ENCODE measurements at regions not wholly inside any gene's neighbourhood (a gene's known extent, or its start where the extent isn't known, plus 50 kb on each side); places are given as distances from the start of the nearest gene placed in this dataset.
A peak's percentile ranks its signal among the peaks of the same experiment; 100 is the strongest.

DNA sequence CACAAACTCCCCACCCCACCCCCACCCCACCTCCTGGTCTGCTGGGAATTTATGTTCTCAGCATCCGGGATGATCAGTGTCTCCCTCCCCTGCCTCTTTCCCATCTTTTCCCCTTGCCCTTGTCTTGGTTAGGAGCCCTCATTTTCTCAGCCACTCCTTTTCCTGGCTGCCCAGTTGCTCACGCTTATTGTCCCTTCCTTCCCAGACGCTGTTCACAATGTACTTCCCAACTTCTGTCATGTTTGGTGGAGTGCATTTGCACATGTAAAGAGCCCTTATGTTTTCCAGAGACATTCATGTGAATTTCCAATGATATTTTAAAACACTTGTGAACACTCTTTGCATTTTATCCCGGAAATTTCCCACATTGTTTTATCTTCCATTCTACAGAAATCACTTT, 192.1 kb downstream of the RHOU start:
- DNase-seq (ENCODE audit: missing footprints) (no peak), ATAC-seq (no peak)
- intact Hi-C loops (cut with DNase I): no loop called here

DNA sequence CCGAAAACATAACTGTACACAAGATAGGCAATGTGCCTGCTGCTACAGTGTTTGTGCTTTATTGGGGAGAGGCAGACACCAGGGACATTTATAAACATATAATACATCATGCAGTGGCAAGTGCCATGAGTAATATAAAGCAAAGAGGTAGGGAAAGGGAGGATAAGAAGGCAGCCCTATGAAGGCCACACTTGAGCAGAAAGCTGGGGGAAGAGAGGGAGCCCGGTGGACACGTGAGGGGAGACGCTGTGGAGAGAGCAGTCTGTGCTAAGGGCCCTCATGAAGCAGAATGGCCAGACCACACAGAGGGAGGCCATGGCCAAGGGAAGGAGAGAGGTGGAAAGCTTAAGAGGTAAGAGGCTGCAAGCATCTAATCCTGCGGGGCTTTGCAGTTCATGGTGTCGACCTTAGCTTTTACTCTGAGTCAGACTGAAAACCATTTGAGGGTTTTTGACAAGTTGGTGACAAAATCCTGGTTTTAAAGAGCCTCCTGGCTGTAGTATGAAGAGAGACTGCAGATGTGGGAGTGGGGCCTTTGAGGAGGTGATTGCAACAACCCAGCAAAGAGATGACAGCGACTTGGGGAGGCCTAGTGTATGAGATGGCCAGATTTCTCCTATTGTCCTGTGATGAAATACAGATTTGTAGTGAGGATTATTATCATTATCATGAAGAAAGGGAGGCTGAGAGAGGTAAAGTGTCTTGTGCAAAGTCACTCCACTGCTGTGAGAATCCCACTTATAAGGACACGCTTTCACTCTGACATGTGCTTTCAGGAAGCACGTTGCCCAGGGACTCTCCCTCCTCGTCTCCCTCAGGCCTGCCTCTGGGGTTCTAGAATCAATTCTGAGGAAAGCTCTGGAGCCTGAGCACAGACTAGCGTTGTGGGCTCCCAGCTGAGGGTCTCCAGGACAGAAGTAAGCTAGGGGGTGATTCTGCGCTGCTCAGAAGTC, 192.9 kb downstream of the RHOU start:
- intact Hi-C loops (cut with DNase I): no loop called here
- no peak for DNase-seq (ENCODE audit: missing footprints)
- no peak for ATAC-seq

DNA sequence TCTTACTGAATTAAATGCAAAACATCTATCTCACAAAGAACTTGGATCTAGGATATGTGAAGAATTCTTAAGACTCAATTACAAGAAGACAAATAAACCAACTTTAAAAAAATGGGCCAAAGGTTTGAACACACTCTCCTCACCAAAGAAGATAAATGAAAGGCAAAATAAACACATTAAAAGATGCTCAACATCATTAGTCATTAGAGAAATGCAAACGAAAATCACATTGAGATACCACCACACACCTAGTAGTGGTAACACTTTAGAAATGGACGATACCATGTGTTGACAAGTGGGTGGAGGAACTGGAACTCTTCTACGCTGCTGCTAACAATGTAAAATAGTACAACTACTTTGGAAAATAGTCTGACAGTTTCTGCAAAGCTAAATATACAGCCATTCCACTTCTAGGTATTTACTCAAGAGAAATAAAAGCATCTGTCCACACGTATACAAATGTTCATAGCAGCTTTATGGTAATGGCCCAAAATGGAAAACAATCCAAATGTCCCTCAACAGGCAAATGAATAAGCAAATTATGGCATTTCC, 194.3 kb downstream of the RHOU start:
- ATAC-seq (no peak), DNase-seq (ENCODE audit: missing footprints) (no peak)
- intact Hi-C loops (cut with DNase I): no loop called here

DNA sequence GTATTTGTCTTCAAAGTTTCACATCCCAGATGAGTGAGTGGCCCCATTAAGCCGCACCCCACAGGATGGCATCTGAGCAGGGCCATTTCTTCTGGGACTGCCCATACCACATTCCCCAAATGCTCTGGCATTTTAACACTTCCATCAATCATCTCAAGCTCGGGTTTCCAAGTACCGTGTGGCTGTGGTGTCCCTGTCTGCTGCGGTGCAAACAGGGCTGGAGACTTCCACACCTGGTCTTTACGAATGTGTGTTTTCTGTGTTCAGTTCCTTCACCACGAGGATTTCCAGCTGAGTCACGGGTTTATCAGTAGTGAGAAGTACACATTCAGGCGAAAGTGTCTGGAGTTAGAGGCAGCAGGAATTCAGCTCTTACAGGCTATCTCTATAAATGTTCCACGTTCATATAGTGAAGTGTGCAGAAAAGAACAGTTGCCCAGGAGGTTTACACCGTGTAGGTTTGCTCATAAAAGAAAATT, 195.2 kb downstream of the RHOU start:
- ATAC-seq (peak; percentile 56), DNase-seq (ENCODE audit: missing footprints) (no peak)
- intact Hi-C loops (cut with DNase I): no loop called here

DNA sequence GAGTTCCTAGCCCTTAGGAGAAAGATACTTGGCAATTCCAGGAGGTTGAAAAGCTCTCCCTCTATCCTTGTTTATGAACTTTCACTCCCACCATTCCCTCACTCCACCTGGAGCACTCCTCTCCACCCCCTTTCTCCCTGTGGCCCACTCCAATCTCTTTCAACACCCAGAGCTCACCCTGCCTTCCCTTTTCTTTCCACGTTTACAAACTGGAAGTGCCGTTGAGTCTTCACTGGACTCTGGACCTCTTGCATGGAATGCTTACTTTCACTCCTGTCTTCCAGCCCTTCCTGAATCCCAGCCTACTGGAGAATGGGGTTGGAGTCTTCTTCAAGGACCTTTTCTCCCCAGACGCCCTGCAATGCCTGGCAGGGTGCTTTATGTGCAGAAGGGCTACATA, 198.5 kb downstream of the RHOU start:
- DNase-seq (ENCODE audit: missing footprints) (no peak), ATAC-seq (no peak)
- intact Hi-C loops (cut with DNase I): no loop called here

DNA sequence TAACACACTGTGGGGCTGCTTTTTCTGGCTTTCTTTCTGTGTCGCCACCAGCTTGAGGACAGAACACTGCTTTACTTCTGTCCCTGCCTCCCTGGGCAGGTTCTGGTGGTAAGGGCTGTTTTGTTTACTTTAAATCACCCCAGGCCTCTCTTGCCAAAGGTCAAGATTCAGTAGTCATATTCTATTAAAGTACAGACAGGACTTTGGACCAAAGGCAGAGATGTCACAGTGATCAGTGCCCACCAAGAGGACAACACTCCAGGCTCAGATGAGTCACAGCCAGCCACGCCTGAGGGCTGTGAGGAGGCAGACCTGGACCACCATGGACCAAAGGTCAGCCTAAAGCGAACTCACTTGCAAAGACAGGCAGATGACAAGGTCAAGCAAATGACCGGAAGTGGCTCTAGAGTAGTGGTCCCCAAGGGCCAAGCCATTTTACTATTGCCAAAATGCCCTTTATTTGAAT, 200.0 kb downstream of the RHOU start:
- intact Hi-C loops (cut with DNase I): loop anchor here (5.0 kb wide), 1 partner anchor 198 kb away; the partner anchor contains the start of gene RHOU
- ATAC-seq: no peak

DNA sequence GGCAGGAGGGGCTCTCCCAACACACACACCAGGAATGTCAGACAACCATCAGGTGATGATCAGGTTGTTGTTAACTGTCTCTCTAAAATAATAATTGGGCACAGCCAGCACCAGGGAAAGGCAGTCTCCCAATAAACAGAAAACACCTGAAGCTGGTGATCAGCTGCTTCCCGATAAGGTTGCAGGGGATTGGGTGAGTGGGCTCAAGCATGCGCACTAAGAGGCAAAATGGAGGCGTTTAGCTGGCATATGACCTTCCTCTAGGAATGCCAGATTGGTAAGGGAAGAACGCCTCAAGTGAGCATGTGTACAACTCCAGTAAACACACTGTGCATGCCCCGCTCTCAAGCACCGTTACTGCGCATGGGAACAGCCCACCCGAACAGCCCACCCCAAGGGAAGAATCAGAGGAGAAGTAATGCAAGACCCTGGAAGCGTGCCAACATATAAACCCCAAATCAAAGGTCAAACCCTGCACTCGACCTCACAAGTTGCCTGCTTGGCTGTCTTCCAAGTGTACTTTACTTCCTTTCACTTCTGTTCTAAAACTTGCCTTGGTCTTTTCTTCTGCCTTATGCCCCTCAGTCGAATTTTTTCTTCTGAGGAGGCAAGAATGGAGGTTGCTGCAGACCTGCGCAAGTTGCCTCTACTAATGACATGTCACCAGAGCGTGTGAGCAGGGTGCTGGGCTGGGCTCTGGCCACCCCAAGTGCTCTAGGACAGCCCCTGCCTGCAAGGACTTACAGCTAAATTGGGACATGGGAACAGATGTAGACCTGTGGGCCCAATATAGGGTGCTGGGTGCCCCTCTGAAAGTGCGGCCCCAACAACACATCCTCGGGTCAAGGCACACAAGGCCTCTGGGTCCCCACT, 200.8 kb downstream of the RHOU start:
- DNase-seq (ENCODE audit: missing footprints): no peak
- no peak for ATAC-seq
- intact Hi-C loops (cut with DNase I): loop anchor here (5.0 kb wide), 1 partner anchor 199 kb away; the partner anchor contains the start of gene RHOU

More for the DNA sequence above, 200.0 kb downstream of the RHOU start:
- no peak for DNase-seq (ENCODE audit: missing footprints)

DNA sequence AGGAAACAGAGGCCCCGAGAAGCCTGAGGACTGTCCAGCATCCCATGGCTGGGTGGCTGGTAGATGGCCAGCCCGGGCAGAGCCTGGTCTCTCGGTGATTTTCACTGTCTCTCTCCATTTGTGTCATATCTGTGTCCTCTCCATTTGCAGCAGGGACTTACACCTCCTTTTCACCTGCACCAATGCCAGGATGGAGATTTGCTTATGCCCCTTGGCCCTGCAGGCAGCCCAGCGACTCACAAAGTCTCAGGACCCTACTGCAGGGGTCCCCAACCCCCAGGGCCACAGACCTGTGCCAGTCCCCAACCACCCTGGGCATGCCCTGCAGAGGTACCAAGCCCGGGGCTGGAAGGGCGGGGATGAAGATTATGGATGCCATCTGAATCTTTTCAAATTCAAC, 201.6 kb downstream of the RHOU start:
- no peak for DNase-seq (ENCODE audit: missing footprints)
- intact Hi-C loops (cut with DNase I): loop anchor here (5.0 kb wide), 1 partner anchor 200 kb away; the partner anchor contains the start of gene RHOU
- no peak for ATAC-seq

DNA sequence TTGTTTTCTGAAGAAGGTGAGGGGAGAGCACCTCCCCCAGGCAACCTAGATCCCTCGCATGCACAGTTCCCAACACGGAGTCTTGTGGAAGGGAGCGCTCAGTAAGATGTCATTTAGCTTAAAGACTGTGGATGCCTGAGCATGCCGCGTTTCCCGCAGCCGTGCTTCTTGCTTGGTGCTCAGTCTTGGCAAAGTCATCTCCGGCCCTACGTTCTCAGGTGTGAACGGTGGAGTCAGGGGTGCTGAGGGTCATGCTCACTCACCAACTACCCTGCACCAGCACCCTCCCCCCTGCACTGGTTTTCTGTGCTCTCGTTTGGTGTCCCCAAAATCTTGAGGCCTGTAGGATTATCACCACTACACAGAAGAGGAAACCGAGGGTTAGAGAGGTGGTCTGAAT, 202.1 kb downstream of the RHOU start:
- ATAC-seq: no peak
- DNase-seq (ENCODE audit: missing footprints): no peak
- intact Hi-C loops (cut with DNase I): loop anchor here (5.0 kb wide), 1 partner anchor 200 kb away; the partner anchor contains the start of gene RHOU

DNA sequence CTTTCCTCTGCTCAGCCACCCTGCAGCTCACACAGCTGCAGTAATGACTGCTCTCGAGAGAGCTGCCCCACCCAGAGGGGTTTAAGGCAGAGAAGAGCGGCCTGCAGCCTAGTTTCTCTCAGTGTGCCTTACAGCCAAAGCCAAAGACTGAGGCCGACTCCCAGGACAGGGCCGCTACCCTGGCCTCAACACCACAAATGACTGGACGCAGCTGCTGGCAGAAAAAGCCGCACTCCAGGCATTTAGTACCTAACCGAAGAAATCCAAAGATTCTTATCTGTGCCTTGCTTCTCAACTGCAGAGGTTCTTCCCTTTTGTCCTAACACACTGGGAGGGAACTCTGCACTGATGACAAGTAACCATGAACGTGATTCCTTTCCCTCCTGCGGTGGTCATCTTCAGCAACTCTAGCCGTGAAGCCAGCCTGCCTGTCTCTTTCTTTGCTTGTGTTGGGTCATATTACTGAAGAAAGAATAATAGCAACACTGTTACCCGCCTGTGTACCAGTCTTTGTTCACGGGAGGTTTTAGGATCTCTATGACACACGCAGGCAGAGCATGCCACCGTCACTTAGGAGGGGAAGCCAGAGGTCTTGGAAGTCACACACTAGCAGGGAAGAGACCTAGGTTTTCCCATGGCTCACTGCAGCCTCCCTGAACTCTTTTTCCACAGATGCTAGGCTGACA, 202.7 kb downstream of the RHOU start:
- intact Hi-C loops (cut with DNase I): loop anchor here (5.0 kb wide), 1 partner anchor 201 kb away; the partner anchor contains the start of gene RHOU
- DNase-seq (ENCODE audit: missing footprints): peak; percentile 71

DNA sequence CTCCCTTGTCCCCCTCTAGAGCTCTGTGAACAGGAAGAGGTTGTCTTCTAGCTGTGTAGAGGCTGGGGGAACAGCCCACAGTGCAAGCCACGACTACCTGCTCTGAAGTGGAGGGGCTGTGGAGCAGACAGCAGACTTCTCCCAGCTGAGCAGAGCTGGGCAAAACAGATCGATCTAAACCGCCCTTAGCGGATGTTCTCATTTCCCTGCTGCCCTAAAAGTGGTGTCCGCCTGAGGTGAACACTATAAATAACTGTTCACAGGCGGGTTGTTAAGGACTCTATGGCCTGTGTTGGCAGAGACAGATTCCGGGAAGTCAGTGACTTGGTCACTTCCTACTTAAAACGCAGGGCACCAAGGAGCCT, 203.2 kb downstream of the RHOU start:
- intact Hi-C loops (cut with DNase I): loop anchor here (5.0 kb wide), 1 partner anchor 201 kb away; the partner anchor contains the start of gene RHOU
- DNase-seq (ENCODE audit: missing footprints) (peak; percentile 58), ATAC-seq (peak; percentile 75)

More for the DNA sequence above, 202.7 kb downstream of the RHOU start:
- peak; percentile 76 for ATAC-seq

DNA sequence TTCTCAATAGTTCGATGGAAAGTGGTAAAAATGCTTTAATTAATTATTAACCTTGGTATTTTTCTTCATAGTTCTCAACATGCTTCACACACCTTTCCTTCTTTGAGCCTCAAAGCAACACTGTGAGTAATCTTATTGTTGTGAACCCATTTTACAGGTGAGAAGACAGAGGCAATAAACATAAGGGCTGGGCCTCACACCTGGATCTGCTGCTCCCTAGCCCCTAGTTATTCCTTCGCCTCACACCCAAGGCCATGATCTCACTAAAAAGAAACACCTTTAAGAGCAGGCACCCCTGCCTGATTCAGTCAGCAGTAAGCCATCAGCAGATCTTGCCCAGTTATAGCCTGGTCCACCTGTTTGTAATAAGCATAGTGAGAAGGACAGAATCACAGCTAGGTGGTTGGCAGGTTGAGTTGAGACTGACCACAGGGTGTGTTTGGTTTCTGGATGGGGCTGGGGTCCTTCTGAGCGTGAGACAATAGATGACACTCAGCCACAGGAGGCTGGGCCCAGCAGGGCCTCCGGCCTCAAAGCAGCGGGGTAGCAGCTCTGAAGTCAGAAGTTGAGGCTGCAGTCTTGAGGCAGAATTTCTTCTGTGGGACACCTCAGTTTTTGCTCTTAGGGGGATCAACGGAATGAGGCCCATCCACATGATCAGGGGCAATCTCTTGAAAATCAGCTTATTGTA, 203.9 kb downstream of the RHOU start:
- DNase-seq (ENCODE audit: missing footprints) (no peak), ATAC-seq (no peak)
- intact Hi-C loops (cut with DNase I): loop anchor here (5.0 kb wide), 1 partner anchor 202 kb away; the partner anchor contains the start of gene RHOU

DNA sequence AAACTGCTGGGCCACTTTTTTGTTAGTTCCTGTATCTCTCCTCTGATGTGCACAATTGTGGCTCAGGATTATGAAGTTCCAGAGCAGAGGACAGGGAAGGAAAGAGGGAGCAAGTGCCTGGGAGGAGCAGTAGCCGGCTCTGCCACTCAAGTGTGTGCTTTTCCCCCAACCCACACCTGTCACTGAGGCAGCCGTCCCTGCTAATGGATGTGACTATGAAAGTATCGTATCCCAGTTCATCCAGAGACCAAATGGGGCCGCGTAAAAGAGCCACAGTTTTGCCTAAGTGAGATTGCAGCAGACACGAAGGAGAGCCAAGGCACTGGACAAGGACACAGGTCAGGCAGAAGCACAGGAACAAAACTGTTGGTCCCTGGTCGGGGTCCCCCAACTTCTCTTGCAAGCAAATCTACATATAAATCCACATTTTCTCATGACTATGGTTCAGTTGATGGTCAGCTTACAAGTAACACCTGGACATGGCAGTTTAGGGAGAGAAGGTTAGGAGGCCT, 204.7 kb downstream of the RHOU start:
- intact Hi-C loops (cut with DNase I): loop anchor here (5.0 kb wide), 1 partner anchor 203 kb away; the partner anchor contains the start of gene RHOU
- no peak for ATAC-seq
- DNase-seq (ENCODE audit: missing footprints): no peak

DNA sequence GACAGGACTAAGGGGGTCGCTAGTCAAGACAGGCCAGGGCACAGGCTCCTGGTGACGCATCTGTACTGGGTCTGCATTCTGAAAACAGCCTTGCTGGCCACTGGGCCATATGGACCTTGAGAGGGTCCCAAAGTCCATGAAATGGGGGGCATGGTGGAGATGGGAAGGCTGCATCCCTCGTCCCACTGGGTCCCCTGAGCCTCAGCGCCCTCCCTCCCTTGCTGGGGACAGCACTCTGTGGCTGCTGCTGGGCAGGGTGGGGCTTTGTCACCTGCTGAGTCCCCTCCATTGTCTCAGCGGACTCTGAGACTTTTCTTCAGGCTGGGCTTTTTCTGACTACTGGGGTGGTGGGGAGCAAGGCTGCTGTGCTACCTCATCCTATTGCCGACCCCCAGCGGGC, 205.2 kb downstream of the RHOU start:
- no peak for DNase-seq (ENCODE audit: missing footprints)
- no peak for ATAC-seq
- intact Hi-C loops (cut with DNase I): no loop called here

DNA sequence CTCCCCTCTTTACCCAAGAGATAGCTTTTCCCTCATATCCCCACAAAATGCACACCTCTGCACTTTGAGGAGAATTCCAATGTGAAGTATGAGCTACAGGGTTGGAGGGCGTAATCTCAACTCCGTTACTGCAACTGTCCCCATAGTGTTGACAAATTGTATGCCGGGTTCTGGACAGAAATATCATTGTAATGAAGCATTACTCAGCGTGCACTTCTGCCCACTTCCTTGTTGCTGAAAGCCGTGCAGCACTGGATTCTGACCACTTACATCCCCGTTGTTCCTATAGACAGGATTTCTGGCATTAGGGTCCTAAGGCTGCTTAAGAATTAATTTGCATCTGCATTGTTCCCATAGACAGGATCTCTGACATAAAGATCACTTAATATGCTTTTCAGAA, 205.6 kb downstream of the RHOU start:
- intact Hi-C loops (cut with DNase I): no loop called here
- no peak for DNase-seq (ENCODE audit: missing footprints)
- ATAC-seq: no peak

DNA sequence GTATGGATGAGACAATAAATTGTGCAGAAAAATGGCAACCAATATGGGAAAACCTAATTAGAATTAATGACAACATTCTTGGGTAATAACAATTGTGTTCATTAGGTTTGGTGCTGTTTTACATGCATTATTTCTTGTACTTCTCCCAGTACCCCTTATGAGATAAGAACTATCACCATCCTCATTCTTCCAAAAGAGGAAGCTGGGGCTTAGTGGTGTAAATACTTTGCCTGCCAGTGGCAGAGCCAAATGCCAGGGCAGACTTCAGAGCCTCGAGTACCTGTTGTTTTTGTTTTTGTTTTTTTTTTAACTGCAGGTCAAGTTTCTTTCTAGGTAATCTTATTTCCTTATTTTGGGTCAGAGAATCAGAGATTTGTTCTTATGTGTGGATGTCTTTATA, 206.4 kb downstream of the RHOU start:
- no peak for ATAC-seq
- no peak for DNase-seq (ENCODE audit: missing footprints)
- intact Hi-C loops (cut with DNase I): no loop called here

DNA sequence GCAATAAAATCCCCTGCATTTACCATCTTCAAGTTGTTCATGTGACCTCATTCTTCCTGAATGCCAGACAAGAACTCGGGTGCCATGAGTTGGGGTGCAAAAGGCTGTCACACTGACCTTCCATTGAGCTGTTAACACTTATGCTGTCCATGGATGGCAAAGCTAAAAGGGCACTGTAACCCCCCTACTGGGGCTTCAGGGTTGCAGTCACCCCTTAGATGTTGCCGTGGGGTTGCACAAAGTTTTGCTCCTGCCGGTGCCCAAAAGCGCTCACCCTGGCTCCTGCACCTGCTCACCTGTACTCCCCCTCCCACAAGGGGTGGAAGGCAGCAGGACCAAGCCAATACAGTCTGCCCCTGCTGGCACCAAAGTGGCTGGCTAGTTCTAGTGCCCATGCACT, 208.2 kb downstream of the RHOU start:
- no peak for DNase-seq (ENCODE audit: missing footprints)
- no peak for ATAC-seq
- intact Hi-C loops (cut with DNase I): no loop called here

All from Right ventricle myocardium inferior (tissue), 1 donor.